T-helper 17 cell (primary cell): ENCODE measurements at regions not wholly inside any gene's neighbourhood (a gene's known extent, or its start where the extent isn't known, plus 50 kb on each side); places are given as distances from the start of the nearest gene placed in this dataset.

Source experiments
- ATAC-seq: fragments of 150-1000 bp; cut with Tn5 transposase; 2 replicates; pipeline ENCODE4 v1.10.0; 2021; ENCODE audit warnings: mild to moderate bottlenecking, moderate library complexity
- DNase-seq, 3 donors: peaks; one replicate each; pipeline versions ENCODE4 v3.0.0 to v3.0.0-alpha.2; 2020 to 2021
- H3K9me3 ChIP-seq: one replicate; pipeline ENCODE4 v1.7.0; 2013; ENCODE audit warnings: low read length, mild to moderate bottlenecking; ENCODE audit not compliant: control insufficient read depth, poor library complexity, severe bottlenecking
- H3K27ac Mint-ChIP-seq: one replicate; pipeline ENCODE4 v1.8.0; 2022; ENCODE audit warnings: mild to moderate bottlenecking, moderate library complexity, mixed read lengths
- H3K27me3 Mint-ChIP-seq: one replicate; pipeline ENCODE4 v1.8.0; 2022; ENCODE audit warnings: mixed read lengths
- H3K36me3 Mint-ChIP-seq: one replicate; pipeline ENCODE4 v1.8.0; 2022; ENCODE audit warnings: low read depth, mixed read lengths
- H3K4me1 Mint-ChIP-seq: one replicate; pipeline ENCODE4 v1.8.0; 2022; ENCODE audit warnings: mild to moderate bottlenecking, mixed read lengths
- H3K4me3 Mint-ChIP-seq: one replicate; pipeline ENCODE4 v1.8.0; 2022; ENCODE audit warnings: mild to moderate bottlenecking, moderate library complexity, mixed read lengths

- no peak for DNase-seq
- Mint-ChIP-seq H3K27me3 (no peaks in the 10 kb centered on the region), H3K4me3 (no peak overlapping the region), H3K36me3 (no peaks in the 10 kb centered on the region), H3K4me1 (peaks cover 4% of the 10 kb centered on the region), H3K27ac (no peak overlapping the region)
- no peak for ATAC-seq
- no peaks in the 10 kb centered on the region for H3K9me3 ChIP-seq
Observed at GRCh38 chr22:49483281-49483870, 344.3 kb downstream of the BRD1 start.

DNA sequence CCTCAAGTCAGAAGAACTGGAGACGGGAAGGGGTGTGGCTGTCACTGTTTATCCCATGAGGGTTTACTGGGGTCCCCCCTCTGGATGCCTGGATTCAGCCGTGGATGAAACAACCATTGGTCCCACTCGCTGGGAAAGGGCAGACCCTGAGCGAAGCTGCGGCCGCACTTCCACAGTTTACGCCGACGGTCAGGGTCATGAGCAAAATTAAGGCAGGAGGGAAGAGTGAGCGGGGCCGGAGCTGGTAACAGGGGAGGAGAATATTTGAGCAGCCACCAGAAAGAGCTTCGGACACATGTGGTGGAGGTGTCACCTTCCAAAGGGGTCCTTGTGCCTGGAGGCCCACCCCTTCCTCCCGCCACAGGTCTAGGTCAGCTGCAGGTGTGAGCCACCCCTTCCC, 344.9 kb downstream of the BRD1 start:
- no peaks in the 10 kb centered on the region for H3K27me3 Mint-ChIP-seq

GRCh38 chr22:49481659-49482399, 345.8 kb downstream of the BRD1 start:
- no peak for ATAC-seq
- Mint-ChIP-seq H3K27me3 (no peaks in the 10 kb centered on the region), H3K4me3 (no peak overlapping the region), H3K4me1 (peaks cover 4% of the 10 kb centered on the region), H3K27ac (no peak overlapping the region), H3K36me3 (peaks cover 4% of the 10 kb centered on the region)
- no peaks in the 10 kb centered on the region for H3K9me3 ChIP-seq
- DNase-seq = no peak

More for the DNA sequence above, 344.9 kb downstream of the BRD1 start:
- H3K27ac Mint-ChIP-seq = no peak overlapping the region
- H3K4me1 Mint-ChIP-seq = peaks cover 4% of the 10 kb centered on the region
- no peaks in the 10 kb centered on the region for H3K36me3 Mint-ChIP-seq
- no peaks in the 10 kb centered on the region for H3K9me3 ChIP-seq
- H3K4me3 Mint-ChIP-seq = no peak overlapping the region
- DNase-seq (no peak), ATAC-seq (no peak)

GRCh38 chr22:49480896-49481658, 346.6 kb downstream of the BRD1 start:
- no peak overlapping the region for H3K27ac Mint-ChIP-seq
- peaks cover 5% of the 10 kb centered on the region for H3K36me3 Mint-ChIP-seq
- peaks cover 4% of the 10 kb centered on the region for H3K4me1 Mint-ChIP-seq
- H3K4me3 Mint-ChIP-seq = no peak overlapping the region
- no peak for DNase-seq
- no peaks in the 10 kb centered on the region for H3K27me3 Mint-ChIP-seq
- ATAC-seq = no peak
- no peaks in the 10 kb centered on the region for H3K9me3 ChIP-seq

GRCh38 chr22:49480331-49480730, 347.3 kb downstream of the BRD1 start:
- no peak overlapping the region for H3K4me3 Mint-ChIP-seq
- peaks cover 4% of the 10 kb centered on the region for H3K4me1 Mint-ChIP-seq
- no peak overlapping the region for H3K27ac Mint-ChIP-seq
- ATAC-seq (no peak), DNase-seq (no peak)
- no peaks in the 10 kb centered on the region for H3K9me3 ChIP-seq
- H3K27me3 Mint-ChIP-seq = no peaks in the 10 kb centered on the region
- H3K36me3 Mint-ChIP-seq = peaks cover 5% of the 10 kb centered on the region

- H3K27ac Mint-ChIP-seq = no peak overlapping the region
Observed at GRCh38 chr22:49479566-49479965, 348.1 kb downstream of the BRD1 start.

DNA sequence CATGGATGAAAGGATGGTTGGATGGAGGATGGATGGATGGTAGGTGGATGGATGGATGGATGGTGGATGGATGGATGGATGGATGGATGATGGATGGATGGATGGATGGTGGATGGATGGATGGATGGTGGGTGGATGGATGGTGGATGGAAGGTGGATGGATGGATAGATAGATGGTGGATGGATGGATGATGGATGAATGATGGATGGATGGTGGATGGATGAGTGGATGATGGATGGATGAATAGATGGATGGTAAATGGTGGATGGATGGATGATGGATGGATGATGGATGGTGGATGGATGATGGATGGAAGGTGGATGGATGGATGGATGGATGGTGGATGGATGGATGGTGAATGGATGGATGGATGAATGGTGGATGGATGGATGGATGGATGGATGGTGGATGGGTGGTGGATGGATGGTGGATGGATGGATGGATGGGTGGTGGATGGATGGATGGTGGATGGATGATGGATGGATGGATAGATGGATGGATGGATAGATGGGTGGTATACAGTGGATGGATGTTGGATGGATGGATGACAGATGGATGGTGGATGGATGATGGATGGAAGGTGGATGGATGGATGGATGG, 350.8 kb downstream of the BRD1 start:
- Mint-ChIP-seq H3K27me3 (no peaks in the 10 kb centered on the region), H3K27ac (no peak overlapping the region), H3K36me3 (peaks cover 5% of the 10 kb centered on the region), H3K4me3 (no peak overlapping the region), H3K4me1 (peaks cover 3% of the 10 kb centered on the region)
- DNase-seq (no peak), ATAC-seq (no peak)
- H3K9me3 ChIP-seq = no peaks in the 10 kb centered on the region

More at GRCh38 chr22:49479566-49479965, 348.1 kb downstream of the BRD1 start:
- H3K9me3 ChIP-seq = no peaks in the 10 kb centered on the region
- DNase-seq = no peak
- H3K36me3 Mint-ChIP-seq = peaks cover 5% of the 10 kb centered on the region
- H3K4me1 Mint-ChIP-seq = peaks cover 7% of the 10 kb centered on the region
- no peak for ATAC-seq
- H3K27me3 Mint-ChIP-seq = no peaks in the 10 kb centered on the region
- H3K4me3 Mint-ChIP-seq = no peak overlapping the region

DNA sequence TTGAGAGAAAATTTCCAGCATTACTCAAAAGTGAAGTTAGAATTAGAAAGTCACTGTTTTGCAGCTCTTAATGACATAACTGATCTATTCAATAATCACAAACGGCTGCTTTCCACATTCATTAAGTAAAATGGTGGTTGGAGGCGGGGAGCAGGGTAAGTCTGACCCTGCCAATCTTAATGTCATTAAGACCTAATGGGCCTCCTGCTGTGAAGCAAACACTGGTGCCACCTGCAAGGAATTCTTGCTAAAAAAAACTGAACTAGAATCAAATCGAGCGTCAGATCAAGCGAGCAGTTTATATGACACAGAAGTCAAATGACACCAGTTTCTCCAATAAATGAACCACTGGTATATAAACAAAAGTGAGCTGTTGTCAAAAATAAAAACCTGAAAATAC, 351.5 kb downstream of the BRD1 start:
- no peaks in the 10 kb centered on the region for H3K9me3 ChIP-seq
- no peaks in the 10 kb centered on the region for H3K27me3 Mint-ChIP-seq
- peaks cover 5% of the 10 kb centered on the region for H3K36me3 Mint-ChIP-seq
- ATAC-seq (no peak), DNase-seq (no peak)
- no peak overlapping the region for H3K27ac Mint-ChIP-seq
- peaks cover 3% of the 10 kb centered on the region for H3K4me1 Mint-ChIP-seq
- no peak overlapping the region for H3K4me3 Mint-ChIP-seq

DNA sequence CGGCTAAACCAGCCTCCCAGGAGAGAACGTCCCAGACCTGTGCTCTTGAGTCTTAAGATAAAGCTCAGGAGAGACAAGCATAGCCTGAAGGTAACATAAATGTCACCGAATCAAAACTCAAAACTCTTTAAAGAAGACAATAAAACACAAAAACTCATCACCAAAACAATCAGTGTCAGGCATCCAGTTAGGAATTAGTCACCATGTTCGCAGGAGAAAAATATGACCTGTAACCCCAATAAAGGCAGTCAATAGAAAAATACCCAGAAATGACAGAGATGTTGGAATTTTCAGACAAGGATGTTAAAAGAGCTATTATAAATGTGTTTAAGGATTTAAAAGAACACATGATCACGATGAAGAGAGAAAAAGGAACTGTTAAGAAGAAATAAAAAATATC, 352.4 kb downstream of the BRD1 start:
- Mint-ChIP-seq H3K27me3 (no peaks in the 10 kb centered on the region), H3K36me3 (peaks cover 5% of the 10 kb centered on the region), H3K4me3 (no peak overlapping the region), H3K27ac (no peak overlapping the region), H3K4me1 (peaks cover 3% of the 10 kb centered on the region)
- H3K9me3 ChIP-seq = no peaks in the 10 kb centered on the region
- ATAC-seq (no peak), DNase-seq (no peak)

DNA sequence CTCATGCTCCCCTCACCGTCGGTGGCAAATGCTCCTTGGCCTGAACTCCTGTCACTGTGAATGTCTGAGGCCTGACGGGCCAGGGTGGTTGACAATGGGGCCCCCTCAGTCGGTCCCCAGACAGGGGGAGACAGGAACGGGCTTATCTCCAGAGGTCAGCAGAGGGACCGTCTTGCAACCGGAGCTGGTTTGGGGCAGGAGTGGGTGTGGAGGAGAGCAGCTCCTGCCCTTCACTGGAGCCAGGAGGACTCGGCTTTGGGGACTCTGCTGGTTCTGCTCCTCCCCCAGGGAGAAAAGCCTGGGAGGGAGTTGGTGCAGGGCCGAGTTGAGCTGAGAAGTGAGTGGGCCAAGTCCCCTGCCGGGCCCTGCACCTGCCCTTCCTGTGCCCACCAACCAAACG, 354.4 kb downstream of the BRD1 start:
- DNase-seq = no peak
- no peak overlapping the region for H3K4me3 Mint-ChIP-seq
- no peak for ATAC-seq
- no peaks in the 10 kb centered on the region for H3K9me3 ChIP-seq
- peaks cover 3% of the 10 kb centered on the region for H3K4me1 Mint-ChIP-seq
- peaks cover 5% of the 10 kb centered on the region for H3K36me3 Mint-ChIP-seq
- no peaks in the 10 kb centered on the region for H3K27me3 Mint-ChIP-seq
- no peak overlapping the region for H3K27ac Mint-ChIP-seq

DNA sequence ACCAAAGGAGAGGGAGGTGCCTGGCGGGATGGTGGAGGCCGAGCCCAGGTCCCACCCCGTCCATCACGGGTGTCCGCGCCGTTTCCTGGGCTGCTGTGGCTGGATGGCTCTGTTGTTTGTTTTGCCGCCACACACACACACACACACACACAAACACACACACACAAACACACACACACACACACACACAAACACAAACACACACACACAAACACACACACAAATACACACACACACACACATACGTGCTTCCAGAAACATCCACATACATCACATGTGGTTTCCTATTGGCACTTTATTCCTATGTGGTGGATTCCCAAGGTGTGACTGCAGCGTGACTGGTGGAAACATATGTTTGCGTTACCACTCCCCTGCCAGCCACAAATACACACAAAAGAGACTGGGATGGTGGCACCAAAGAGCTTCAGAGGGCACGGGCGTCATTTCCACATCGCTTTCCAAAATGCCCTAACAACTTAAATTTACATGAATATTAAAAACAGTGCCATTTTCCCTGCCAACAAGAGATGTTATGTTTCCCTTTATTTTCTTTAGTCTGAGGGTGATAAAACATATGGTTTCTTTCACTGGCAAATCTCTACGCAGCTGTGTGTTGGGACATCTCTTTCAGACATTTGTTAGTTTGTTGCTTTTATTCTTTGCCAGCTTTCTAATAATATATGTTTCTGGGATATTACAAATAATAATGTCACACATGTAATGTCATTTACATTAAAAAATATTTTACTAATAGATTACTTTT, 356.8 kb downstream of the BRD1 start:
- H3K27ac Mint-ChIP-seq = no peak overlapping the region
- ATAC-seq = no peak
- no peak for DNase-seq
- peaks cover 3% of the 10 kb centered on the region for H3K4me1 Mint-ChIP-seq
- no peak overlapping the region for H3K4me3 Mint-ChIP-seq
- H3K9me3 ChIP-seq = no peaks in the 10 kb centered on the region
- no peaks in the 10 kb centered on the region for H3K36me3 Mint-ChIP-seq
- no peaks in the 10 kb centered on the region for H3K27me3 Mint-ChIP-seq

DNA sequence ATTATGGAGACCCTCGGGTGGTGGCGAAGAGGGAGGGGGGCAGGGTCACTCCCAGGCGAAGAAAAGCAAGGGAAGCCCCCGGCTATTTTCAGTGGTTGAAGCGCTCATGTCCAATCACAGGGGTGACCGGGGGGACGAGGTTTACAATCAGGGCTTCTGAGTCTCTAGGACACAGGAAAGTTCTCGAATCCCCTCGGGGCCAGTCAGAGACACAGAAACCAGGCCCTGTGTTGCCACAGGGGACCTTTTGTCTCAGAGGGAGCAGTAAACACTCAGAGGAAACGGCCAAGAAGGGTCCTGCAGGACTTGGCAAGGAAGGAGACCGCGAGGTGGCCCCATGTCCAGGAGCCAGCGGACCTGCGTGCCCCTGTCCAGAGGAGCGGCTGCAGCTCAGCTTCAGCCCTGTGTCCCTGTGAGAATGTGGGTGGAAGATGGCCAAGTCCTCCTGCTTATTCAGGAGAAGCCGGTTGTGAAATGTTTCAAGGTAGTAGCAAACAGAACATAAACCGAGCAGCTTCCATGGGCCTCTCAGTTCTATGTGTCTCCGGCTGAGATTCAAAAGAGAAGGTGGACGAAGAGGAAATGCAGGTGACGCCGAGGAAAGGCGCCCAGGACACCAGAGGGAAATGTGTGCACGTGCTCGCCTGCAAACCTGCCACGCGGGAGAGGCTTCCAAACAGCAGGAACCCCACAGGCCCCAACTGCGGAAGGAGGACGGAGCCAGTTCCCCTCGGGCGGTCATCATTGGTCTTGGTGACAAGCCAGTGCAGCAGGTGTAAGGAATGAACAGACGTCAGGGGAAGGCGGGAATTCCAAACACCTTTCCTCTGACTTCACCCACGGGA, 357.6 kb downstream of the BRD1 start:
- H3K9me3 ChIP-seq = no peaks in the 10 kb centered on the region
- Mint-ChIP-seq H3K27me3 (no peaks in the 10 kb centered on the region), H3K4me3 (no peak overlapping the region), H3K4me1 (peaks cover 3% of the 10 kb centered on the region), H3K36me3 (no peaks in the 10 kb centered on the region), H3K27ac (no peak overlapping the region)
- DNase-seq = no peak
- no peak for ATAC-seq
